ENCODE measurements at regions not wholly inside any gene's neighbourhood (a gene's known extent, or its start where the extent isn't known, plus 50 kb on each side); places are given as distances from the start of the nearest gene placed in this dataset.

DNA sequence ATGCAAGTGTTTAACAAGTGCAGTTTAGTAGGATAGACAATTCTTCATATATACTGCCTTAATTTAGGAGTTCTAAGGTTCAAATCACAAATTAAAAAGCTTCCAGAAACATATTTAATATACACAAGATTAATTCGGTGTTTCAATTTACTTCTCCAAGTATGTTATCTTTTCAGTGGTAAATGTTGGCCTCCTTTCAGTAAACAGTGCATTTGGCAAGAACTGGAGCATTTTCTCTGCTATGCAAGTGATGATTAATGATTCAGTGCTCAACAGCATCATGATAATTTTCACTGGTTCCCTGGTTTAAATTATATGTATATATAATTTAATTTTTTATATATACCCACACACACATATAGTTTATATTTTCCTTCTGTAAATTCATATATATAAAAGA lies 541.7 kb downstream of the EFNA5 start:
- DNase-seq = no peak

DNA sequence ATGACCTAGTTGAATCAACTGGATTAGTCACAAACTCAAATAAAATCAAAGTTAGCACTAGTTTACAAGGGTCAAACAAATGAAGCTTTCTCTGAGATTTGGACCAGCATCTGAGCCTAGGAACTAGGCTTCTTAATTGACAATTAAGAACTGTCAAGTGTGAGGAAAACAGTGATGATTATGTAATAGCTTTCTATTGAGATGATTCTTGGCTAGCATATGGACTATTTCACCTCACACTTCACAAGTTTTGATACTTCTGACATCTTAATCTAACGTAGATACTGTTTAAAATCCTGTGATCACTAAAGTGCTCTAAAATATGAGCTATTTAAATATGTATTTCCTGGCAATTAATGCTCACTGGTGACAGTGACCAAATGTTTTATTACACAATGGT lies 542.9 kb downstream of the EFNA5 start:
- no peak for DNase-seq

DNA sequence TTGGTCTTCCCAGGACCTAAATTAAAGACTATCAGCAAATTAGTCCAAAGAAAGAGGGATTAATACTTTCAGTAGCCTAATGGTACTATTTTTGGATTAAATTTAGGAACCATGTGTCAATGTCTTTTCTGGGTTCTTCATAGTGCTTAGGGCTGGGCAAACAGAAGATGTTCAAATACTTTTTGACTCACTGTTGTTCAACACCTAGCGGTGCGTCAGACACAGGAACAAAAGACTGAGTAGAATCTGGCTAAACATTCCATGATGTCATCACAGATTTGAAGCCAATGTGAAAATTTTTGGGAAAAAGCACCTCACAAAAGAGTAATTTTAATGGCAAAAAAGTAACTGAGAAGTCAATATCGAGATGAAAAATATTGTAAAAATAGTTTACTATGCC lies 544.4 kb downstream of the EFNA5 start:
- DNase-seq = no peak

DNA sequence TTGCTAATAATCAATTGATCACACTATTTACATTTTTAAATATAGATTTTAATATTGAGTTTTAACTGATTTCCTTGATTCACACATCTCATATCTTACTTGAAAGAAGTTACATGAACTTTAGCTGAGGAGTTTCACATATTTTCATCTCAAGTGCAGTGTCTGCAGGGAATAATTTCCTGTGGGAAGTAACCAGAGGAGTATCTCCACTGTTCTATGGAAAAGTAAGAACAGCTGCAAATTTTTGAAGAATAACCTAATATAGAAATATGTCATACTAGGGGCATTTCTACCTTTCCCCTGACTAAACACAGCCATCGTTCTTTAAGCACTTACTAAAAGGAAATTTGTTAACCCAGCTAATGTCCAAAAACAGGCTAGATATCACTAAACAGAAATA lies 546.4 kb downstream of the EFNA5 start:
- no peak for DNase-seq

DNA sequence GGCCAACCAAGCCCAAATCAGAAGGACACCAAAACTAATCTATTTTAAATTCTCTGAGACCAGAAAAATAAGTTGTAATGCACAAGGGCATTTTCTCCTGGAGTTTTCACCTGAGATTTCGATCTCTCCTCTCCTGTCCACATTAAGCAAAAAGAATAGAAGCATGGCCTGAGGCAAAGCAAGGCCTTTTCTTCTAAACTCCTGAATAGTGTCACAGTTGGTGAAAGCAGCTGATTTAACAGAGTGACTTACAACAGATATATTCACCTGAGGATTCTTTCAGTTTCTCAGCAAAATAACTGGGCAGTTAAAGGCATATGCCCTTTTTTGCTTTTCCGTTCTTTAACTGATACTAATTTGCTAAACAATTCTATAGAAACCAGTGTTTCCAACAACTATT lies 547.7 kb downstream of the EFNA5 start:
- DNase-seq = no peak

DNA sequence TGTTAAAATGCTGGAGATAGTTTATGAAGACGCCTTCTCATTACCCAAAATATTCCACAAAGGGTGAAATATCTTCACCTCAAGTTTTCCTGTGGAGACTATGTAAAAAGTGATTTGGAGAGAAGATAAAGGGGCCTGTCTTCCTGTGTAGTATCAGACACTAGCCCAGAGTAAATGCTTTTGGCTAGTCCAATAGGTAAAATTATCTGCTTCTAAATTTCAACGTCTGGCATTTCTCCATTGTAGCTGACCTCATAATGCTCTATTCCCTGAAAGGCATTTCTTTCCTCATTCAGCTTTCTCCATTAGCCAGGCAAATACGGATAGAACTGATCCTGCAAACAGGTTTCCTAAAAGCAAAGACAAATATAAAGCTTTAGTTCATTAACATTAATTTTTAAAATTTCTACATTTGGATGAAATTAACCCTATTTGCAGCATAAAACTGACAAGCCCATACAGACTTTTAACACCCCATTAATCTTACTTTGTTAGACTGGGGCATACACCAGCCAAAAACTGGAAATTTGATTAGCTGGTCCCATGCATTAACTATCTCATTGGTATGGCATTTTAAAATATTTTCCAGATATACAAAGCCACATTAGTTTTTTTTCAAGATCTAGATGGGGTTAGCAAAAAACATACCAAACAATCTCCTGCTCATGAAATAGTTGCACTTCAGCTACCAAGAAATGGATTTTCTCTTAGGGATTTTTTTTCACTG lies 548.8 kb downstream of the EFNA5 start:
- no peak for DNase-seq

DNA sequence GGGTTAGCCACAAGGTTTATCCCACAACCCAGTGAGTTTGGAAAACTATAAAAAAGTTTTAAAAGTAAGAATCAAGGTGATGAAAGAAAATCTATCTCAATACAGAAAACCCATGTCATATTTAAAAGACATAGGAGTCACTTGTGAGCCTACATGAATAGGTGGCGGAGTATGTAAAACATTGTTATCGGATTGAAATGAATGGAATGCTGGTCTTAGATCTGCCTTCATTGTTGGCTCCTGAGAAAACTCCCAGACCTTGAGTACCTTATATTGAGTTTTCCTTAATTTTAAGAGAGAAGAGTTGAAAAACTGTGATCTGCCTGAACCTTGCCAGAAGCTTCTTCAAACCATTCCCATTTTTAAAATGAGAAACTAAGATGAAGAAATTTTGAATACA lies 551.1 kb downstream of the EFNA5 start:
- no peak for DNase-seq

DNA sequence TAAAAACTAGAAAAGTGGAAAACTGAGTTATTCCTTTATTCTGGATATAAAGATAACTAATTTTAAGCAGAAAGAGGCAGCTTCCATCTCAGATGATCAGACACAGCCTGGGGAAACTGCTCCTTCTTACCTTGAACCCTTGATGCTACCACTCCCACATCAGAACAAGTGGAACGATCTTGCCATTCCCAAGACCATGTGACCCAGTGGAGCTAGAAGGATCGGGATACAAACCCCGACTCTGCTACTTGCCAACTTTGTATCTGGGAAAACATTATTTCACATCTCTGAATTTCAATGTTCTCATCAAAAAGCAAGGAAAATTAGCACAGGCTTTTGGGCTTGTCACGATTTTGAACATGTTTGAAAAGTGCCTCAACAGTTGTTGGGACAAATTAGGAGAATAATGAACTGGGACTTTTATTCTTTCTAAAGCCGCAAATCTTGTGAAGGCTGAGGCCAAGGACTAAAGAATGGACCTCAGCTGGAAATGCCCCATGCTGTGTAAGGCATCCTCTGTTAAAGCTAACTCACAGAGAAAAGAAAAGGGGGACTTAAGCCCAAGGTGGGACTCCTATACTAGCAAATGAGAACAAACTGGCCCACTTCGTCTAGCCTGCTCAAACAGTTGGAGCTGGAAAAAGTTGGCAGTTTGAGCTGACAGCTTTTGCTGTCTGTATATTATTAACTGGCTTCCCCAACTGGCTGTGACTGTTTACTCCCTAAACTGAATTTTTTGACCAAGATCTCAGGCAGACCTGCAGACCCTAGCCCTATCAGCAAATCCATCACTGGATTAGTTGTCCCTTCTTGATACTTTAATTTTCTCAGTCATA lies 552.3 kb downstream of the EFNA5 start:
- no peak for DNase-seq

DNA sequence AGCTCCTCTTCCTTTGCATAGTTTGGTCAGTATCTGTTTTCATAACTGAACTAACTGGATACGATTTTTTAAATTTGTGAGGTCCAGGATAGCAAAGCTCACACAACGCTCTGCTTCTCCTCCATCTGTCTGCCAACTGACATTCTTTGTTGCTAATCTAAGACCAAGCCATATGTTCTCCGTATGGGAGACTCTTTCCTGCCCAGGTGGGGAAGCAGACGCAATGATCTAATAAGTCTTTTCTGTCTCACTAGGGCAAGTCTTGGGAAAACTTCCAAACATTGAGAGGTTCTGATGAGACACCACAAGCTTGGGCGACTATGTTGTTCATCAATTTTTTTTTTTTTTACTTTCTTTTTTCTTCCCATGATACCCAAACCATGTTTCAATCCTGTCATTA lies 558.5 kb downstream of the EFNA5 start:
- DNase-seq = no peak

DNA sequence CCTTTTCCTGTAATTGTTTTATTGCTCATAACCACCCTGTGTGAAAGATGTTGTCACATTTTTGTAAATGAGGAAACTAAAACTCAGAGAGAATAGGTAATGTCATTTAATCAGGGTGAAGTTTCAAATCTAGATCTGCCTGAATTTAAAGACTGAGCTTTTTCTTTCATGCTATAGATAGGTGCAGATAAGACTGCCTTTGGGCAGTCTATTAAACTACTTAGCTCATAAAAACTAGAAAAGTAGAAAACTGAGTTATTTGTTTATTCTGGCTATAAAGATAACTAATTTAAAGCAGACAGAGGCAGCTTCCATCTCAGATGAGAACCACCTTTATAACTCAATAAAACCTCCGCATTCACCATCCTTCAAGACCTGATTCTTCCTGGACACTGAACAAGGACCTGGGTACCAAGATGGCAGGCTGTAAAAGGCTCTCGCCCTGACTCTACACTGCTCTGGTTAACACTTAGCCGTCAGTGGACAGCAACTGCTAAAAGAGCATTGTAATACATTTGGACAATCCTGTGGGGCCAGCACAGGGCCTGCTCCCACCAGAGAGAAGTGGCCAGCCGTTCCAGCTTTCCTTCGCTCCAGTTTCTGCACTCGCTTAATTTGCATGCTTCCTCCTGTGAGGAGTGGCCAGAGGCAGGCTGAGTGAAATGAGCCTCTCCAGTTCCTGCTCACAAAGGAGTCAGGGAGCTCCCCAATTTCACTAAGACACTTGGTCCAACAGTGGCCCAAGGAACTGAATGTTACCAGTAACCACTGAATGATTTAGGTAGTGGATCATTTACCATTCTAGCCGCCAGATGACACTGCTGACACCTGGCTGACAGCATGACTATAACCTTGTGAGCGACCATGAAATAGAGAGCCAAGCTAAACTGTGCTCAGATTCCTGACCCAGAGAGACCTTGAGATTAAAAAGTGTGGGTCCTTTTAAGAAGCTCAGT lies 566.4 kb downstream of the EFNA5 start:
- DNase-seq = no peak

DNA sequence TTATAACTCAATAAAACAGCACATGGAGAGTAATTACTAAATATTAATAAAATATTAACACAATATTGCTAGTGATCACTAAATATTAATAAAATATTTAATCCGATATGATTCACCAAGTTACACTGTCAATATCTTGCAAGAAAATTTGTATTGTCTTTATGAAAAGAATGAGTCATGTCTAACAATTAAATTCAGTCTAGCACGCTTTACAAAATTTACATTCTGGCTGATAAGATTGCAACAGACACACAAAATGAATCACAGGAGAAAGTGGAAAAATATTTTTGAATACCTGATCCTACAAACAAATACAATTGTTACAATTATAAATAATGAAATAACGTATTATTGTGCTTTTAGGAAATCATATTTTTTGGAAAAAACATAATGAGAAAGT lies 567.2 kb downstream of the EFNA5 start:
- DNase-seq = no peak

DNA sequence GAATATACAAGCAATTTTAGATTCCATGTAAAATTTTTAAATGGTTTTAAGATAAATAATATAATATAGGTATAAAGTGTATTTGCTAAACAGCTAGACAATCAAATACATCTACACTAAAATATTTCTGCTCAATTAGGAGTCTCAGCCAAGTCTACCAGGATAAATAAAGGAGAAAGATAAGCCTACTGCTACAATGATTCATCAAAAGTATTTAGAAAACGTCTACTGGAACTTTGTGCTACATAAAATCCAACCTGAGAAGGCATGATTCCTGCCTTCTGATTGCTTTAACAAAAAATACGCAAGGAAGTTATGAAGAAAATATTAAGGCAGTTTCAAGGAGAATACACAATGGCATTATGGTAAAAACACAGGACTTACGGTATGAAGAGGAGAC lies 570.6 kb downstream of the EFNA5 start:
- no peak for DNase-seq

DNA sequence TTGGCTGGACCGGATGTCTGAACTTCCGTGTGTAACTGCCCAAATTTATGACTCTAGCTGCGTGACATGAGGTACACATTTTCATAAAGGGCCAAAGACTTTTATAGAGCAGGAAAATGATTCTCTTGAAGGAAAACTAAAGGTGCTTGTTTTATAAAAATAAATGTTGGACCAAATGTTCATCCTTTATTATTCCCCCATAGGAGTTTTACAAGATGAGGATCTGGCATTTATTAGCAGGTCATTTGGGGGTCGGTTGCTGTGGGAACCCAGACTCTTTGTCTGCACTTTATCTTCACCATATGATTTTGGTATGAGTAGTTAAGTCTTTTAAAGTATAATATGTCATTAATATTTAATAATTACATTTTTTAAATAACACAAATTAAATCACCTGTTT lies 571.2 kb downstream of the EFNA5 start:
- DNase-seq = no peak

DNA sequence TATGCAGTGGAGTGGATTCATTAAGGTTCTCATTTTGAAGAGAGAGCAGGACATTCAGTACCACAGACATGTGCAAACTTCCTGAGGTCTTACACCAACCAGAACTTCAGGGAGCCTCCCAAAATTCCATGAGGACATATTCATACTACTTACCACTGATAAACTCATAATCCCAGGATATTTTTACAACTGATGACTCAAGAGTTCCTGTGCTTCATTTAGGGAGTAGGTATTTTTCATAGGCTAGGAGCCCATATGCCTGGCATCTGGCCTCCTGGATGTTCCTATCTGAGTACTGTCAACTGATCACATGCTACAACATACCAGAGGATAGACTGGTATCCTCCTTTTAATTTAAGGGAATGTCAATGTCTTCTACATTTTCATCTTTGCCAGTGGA lies 578.0 kb downstream of the EFNA5 start:
- no peak for DNase-seq

DNA sequence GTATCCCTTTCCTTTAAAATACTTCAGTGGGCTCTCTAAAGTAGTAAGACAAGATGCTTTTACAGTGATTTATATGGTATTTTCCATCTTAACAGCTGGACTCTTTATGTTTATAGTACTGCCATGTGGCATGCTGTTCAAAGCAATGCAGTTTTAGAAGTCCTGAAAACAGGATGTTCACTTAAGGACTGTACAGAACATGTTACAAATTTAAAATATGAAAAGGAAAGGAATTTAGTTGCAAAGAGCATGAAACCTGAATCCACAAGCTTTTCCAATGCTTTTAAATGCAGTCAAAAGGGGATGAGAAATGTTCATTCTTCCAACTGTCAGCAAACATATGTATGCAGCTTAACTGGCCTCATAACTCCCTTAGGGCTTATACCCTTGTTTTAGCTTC lies 580.2 kb downstream of the EFNA5 start:
- DNase-seq = no peak

DNA sequence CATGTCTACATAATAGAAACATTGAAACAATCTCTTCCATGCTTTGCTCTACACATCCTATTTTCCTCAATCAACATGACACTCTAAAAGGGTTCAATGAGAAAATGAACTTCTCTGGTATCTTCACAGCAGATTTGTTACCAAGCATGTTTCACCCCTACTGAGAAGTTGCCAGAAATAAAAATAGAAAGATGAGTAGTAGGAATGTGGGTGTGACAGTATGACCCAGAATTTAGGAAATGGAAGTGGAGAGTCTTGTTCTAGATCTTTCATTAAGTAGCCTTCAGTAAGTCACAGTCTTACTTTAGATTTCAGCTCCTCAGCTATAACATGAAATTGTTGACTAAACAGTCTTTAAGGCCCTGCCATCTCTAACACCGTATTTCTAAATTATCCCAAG lies 581.8 kb downstream of the EFNA5 start:
- no peak for DNase-seq

DNA sequence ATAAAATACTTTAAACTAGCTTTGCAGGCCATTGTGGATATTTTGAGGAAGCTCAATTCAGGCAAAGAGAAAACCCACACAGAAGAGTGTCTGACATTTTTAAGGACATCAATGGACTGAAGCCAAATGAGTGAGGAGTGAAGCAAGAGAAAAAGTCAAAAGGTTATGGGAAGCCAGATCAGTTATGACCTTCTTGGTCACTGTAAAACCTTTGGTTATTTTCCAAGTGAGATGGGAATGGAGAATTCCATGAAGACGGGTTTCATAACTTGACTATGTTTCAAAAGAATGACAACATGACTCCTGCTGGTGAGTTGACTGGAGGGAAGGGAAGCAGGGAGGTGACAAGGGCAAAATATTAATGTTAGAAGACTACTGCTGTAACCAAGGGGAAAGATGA lies 585.2 kb downstream of the EFNA5 start:
- DNase-seq = no peak

DNA sequence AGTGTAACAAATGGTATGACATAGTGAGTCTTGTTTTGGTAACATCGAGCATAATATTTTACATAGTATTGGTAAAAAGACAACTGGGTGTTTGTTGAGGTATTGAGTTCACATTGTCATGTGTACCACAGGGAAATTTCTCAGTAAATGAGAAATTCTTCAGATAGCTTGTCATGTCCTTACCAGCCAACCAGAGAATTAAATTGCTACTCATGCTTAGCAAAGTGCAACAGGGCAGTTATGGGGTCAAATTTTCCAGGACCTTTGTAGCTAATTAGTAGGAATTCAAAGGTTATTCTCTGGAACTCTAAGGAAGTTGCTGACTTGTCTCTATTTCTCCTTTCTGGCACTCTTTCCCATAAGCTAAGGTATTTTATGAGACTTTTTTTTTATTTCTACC lies 595.7 kb downstream of the EFNA5 start:
- no peak for DNase-seq

DNA sequence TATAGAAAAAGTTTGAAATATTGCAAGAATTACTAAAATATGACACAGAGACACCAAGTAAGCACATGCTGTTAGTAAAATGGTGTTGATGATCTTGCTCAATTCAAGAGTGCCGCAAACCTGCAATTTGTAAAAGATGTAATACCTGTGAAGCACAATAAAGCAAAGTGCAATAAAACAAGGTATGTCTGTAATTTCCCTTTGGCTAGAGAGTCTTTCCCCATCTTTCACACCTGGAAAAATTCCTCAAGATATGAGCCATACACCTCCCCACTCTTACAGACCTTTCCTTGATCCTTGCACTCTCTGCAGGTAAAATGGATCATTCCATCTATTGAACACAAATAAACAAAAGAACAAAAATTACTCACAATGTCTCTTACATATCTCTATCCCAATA lies 597.8 kb downstream of the EFNA5 start:
- DNase-seq = no peak

DNA sequence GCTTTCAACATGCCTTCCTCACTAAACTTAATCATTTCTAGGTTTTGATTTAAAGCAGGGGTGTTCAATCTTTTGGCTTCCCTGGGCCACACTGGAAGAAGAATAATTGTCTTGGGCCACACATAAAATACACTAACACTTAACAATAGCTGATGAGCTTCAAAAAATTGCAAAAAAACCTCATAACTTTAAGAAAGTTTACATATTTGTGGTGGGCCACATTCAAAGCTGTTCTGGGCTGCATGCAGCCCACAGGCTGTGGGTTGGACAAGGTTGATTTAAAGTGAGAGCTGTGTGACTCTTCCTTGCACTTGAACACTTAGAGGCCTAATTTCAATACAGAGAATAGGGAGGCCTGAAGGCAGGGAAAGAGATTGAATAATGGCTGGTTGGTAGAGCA lies 598.3 kb downstream of the EFNA5 start:
- DNase-seq = no peak

DNA sequence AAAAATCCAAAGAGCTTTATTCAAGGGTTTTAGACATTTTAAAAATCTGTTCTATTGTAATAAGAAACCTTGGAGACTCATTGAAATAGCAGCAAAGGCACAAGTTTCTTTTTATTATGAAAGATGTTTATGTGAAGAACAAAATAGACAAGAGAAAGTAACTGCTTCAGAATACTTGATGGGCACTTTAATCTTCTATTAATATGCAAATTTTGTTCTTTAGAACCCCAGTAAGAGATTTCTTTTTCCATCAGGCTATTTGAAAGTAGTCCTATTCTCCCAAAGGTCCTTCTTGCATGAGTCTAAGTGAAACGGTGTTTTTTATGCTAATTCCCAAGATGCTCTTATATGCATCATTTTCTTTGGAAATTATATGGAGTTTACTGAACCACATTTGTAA lies 602.0 kb downstream of the EFNA5 start:
- no peak for DNase-seq

DNA sequence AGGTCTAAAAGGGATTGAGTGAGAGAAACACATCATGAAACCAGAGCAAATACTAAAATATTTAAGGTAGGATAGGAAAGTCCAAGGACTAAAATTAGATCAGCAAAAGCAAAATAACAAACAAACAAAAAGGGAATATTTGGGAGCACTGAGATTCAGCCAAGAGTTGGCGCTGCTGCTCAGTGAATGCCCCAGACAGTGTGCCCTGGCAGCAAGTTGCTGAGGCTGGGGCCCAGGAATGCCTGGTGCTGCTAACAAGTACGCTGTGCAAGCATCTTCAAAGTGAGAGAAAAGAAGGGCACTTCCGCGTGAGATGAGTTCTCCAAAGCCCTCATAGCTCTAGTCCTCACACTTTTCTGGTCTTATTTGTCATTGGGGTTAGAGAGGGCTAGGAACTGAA lies 603.3 kb downstream of the EFNA5 start:
- DNase-seq = no peak

DNA sequence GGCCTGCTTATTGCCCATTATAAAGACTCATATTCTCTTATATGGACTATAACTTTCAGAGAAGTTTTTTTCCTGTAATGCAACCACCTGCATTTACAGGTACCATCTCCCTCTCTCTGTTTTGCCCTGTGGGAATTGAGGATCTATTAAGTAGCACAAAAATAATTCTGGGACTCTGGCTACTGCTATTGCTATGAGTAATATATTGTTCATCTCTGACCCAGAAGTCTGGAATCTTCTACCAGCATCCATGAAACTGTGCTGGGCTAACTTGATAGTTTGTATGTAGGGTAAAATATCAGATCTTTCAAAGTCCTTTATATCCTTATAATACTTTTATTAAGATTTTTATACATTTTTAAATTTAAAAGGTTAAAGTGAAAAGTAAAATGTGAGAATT lies 607.2 kb downstream of the EFNA5 start:
- DNase-seq = no peak

DNA sequence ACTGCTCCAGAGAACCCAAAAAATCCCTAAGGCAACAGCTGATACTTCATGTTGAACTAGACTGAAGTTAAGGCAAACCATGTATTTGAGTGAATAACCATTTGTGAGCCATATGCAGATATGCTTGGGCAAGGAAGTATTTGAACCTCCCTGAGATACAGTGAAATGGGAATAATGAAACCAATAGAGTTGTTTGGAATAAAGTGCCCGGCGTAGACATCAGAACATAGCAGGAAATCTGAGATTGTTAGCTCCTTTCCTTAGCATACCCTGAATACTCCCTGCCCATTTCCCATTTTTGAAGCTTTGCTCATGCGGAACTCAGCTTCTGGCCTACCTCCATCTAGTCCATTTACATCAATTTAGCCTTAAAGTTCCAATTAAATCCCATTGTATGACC lies 611.9 kb downstream of the EFNA5 start:
- no peak for DNase-seq
